ENCODE measurements at regions not wholly inside any gene's neighbourhood (a gene's known extent, or its start where the extent isn't known, plus 50 kb on each side); places are given as distances from the start of the nearest gene placed in this dataset.

- DNase-seq (ENCODE audit: low read depth in 3 of 3, low spot score in 2 of 3): no peak
Measured at GRCh38 chr2:134189009-134189720, 64.7 kb upstream of the MGAT5 start.

GRCh38 chr2:134190062-134190806, 63.6 kb upstream of the MGAT5 start:
- no peak for DNase-seq (ENCODE audit: low read depth in 3 of 3, low spot score in 2 of 3)

GRCh38 chr2:134190807-134191203, 63.1 kb upstream of the MGAT5 start:
- no peak for DNase-seq (ENCODE audit: low read depth in 3 of 3, low spot score in 2 of 3)

GRCh38 chr2:134191835-134192234, 62.0 kb upstream of the MGAT5 start:
- no peak for DNase-seq (ENCODE audit: low read depth in 3 of 3, low spot score in 2 of 3)

GRCh38 chr2:134193006-134193405, 60.9 kb upstream of the MGAT5 start:
- DNase-seq (ENCODE audit: low read depth in 3 of 3, low spot score in 2 of 3): no peak

GRCh38 chr2:134194519-134194918, 59.4 kb upstream of the MGAT5 start:
- no peak for DNase-seq (ENCODE audit: low read depth in 3 of 3, low spot score in 2 of 3)

- DNase-seq (ENCODE audit: low read depth in 3 of 3, low spot score in 2 of 3): no peak
Measured at GRCh38 chr2:134195341-134195740, 58.5 kb upstream of the MGAT5 start.

- DNase-seq (ENCODE audit: low read depth in 3 of 3, low spot score in 2 of 3): no peak
Measured at GRCh38 chr2:134197445-134197844, 56.4 kb upstream of the MGAT5 start.

- no peak for DNase-seq (ENCODE audit: low read depth in 3 of 3, low spot score in 2 of 3)
Measured at GRCh38 chr2:134198006-134198634, 55.8 kb upstream of the MGAT5 start.

- DNase-seq (ENCODE audit: low read depth in 3 of 3, low spot score in 2 of 3): no peak
Measured at GRCh38 chr2:134199123-134199522, 54.7 kb upstream of the MGAT5 start.

GRCh38 chr2:134200036-134200618, 53.7 kb upstream of the MGAT5 start:
- DNase-seq (ENCODE audit: low read depth in 3 of 3, low spot score in 2 of 3): no peak

GRCh38 chr2:134201533-134201932, 52.3 kb upstream of the MGAT5 start:
- no peak for DNase-seq (ENCODE audit: low read depth in 3 of 3, low spot score in 2 of 3)

GRCh38 chr2:134202371-134202770, 51.5 kb upstream of the MGAT5 start:
- DNase-seq (ENCODE audit: low read depth in 3 of 3, low spot score in 2 of 3): no peak

- no peak for DNase-seq (ENCODE audit: low read depth in 3 of 3, low spot score in 2 of 3)
Measured at GRCh38 chr2:134203175-134203574, 50.7 kb upstream of the MGAT5 start.

Measured in right renal cortex interstitium (tissue), 3 donors.